ENCODE measurements at regions not wholly inside any gene's neighbourhood (a gene's known extent, or its start where the extent isn't known, plus 50 kb on each side); places are given as distances from the start of the nearest gene placed in this dataset.

DNA sequence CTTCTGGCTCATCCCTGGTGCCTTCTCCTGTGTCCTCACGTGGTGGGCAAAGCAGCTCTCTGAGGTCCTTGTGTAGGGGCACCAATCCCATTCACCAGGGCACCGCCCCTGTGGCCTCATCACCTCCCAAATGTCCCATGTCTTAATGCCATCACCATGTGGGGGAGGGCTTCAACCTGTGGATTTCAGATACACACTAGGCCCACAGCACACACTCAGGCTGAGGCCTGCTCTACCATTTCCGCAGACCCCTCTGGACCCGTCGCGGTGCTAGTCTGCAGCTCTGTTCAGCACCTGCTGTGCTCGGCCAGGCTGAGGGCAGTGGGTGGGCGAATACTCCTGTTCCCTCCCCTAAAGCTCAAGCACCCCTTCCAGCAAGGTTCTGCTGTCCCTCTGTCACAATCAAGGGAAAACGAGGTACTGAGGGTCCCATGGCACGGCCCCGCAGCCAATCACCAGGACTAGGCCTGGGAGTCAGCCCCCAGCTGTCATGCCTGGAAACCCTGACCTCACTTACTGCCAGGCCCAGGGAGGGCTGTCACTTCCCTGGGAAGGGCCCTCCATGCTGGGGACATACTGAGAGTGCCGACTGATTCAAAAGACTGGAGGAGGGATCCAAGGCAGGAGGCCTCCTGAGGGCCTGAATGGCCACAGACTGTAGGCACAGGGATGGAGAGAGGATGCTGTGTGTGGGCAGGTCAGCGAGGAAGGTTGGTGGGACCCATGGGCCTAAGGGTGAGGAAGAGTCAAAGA, 123.8 kb upstream of the RET start:
- DNase-seq: no peak

DNA sequence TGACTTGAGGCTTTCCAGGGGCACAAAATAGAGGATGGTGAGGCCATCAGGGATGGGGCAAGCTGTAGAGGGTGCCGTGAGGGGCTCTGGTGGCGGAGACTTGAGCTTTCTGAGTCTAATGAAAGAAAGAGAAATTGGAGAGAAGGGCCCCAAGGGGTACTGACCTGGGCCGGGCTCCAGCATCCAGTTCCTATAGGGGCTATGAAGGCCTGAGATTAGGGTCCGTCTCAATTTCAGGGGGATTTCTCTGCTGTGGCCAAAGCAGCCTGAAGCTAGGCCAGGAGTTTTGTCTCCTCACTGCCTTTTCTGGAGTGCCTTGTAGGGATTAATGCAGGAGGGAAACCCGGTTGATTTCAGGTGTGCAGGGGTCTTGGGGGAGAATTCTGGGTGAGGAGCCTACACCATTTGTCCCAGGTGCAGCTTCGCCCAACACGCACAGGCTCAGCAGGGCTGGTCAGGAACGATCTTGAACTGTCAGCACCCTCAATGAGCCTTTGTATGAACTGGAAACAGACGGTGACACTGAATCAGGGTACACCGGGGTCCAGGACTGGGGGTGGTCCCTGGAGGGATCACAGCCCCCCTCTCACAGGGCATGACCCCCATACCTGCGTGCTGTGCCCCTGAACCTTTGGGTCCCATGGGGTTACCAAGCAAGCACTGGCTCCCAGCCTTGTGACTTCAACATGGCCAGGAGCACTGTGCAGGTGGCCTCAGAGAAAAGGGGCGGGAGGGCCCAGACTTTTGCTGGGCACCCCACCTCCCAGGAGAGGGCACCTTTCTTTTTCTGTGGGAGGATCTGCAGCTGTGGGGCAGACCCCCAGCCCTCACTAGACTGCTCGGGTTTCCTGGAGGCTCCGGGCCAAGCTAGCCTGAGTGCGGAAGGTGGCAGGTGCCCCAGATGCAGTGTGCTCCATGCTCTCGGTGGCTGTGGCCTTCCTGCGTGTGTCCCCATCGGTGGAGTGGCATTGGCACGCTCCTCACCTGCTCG, 122.9 kb upstream of the RET start:
- DNase-seq: no peak

GRCh38 chr10:42954766-42955492, 121.9 kb upstream of the RET start:
- DNase-seq: no peak

DNA sequence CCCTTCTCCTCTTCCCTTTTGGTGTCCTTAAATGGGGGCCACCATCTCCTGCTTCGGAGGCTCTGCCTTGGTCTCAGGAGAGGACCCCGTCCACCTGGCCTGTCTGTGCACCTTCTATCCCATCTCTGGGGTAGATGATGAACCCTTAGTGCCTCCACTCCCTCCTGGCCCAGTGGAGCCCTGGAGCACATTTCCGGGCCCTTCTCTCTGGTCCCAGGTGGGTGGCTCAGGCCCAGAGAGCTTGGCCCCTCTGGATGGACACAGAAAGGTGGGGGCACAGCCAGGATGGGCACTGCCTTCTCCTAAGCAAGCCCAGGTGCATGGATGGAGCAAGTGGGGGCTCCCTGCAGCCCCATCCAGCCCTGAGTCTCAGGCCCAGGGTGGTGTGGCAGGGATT, 121.4 kb upstream of the RET start:
- no peak for DNase-seq

DNA sequence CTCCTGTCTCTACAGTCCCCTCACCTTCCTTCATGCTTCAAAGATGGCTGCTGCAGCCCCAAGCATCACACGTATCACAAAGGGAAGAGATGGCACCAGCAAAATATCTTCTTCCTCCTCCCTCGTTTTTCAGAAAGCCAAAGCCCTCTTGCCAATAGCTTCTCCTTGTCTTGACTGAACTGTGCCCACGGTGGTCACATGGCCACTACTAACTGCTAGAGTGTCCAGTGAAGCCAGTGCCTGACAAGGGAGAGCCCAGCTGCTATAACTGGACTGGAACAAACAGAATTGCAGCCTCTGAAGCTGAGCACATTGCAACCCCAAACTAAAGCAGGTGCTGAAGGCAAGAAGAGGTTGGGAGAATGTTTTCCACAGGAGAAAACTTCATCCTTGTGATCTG, 120.8 kb upstream of the RET start:
- DNase-seq: no peak

- DNase-seq: no peak
Measured at GRCh38 chr10:42958142-42958868, 118.6 kb upstream of the RET start.

DNA sequence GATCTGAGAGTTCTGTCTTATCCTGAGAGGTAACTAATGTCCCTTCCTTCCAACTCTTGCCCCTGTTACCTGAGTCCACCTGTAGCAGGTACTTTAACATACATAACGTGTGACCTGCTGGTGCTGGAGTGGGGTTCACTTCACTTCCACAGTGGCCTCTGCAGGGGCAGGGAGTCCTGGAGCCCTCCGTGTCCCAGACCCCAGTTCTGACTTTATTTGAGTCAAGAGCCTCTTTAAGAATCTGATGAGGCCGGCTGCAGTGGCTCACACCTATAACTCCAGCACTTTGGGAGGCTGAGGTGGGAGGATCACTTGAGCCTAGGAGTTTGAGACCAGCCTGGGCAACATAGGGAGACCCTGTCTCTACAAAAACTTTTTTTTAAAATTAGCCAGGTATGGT, 117.0 kb upstream of the RET start:
- no peak for DNase-seq

DNA sequence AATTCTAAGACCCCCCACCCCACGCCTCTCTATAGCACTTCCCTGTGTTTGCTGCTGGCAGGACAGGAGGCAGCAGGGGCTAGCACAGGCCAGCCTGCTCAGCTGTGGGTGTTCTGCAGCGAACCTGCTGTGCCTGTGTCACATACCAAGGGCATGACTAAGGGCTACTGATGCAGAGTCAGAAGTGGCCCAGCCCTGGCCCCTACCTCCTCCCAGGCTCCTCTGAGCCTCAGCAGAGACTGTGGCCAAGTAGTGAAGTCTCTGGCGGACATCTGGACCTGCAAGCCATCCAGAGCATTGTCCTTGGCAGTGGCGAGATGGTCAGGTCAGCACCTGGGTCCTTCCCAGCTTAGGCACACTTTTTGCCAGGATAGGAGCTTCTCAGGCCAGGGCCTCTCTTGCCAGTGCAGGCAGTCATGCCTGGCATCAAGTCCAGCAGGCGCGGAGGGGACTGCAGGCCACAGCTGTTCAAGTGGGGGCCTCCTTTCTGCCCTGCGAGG, 116.3 kb upstream of the RET start:
- DNase-seq: peak; percentile 17

DNA sequence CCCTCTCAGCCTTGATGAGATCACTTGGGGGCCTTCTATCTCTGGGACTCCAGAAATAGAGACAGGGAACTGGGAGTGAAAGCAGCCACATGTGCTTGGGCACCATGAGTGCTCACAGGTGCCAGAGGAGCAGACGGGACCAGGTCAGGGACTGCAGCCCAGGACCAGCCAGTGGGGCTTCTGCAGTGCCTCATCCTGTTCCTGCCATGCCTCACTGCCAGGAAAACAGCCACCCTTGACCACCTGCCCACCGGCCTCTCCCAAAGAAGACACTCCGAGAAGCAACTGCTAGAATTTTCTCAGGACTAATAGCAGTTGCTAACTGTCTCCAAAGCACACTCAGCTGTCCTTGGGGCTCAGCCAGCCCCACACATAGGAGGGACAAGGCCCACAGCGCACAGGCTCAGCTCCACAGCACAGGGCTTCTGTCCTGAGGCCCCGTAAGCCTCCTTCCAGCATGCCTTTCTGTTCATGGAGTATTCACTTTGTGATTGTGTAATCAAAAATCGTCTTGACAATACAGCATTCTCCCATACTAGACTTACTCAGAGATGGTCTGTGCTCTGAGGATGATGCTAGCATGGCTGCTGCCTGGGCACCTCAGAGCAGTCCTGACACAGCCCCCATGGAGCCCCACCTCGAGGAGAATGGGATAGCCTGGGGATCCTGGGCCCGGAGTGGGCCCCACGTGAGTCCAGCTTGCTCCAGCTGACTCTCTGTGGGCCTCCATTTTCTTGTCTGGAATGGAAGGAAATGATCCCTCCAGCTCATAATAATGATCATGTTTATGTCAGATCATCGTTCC, 115.7 kb upstream of the RET start:
- DNase-seq: no peak

DNA sequence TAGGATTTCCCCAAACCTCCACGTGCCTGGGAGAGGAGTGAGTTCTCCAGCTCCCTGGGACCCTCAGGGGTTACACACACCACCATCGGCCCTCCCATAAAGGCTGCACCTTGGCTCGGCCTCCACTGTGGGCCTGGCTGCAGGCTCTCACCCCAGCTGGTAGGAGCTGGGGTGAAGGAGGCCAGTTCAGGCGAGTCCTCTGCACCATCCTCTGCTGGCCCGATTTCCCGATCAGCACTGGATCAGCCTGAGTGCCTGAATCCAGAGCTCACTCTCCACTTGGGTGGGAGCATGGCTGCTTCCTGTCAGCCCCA, 115.1 kb upstream of the RET start:
- no peak for DNase-seq

GRCh38 chr10:42962110-42962901, 114.6 kb upstream of the RET start:
- no peak for DNase-seq

DNA sequence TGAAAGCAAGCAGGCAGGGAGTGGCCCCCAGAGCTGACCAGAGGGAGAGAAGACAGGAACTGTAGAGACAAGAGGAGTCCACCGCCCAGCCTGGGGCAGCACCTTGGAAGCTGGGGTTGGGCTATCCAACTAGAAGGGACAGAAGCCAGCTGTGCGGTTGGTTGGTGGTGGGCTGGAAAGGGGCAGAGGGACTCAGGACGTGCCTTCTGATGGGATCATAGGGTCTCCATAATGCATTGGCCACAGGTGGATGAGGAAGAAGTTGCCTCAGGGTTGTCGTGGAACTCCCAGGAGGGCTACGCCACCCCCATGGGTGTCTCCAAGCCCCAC, 114.0 kb upstream of the RET start:
- DNase-seq: no peak

DNA sequence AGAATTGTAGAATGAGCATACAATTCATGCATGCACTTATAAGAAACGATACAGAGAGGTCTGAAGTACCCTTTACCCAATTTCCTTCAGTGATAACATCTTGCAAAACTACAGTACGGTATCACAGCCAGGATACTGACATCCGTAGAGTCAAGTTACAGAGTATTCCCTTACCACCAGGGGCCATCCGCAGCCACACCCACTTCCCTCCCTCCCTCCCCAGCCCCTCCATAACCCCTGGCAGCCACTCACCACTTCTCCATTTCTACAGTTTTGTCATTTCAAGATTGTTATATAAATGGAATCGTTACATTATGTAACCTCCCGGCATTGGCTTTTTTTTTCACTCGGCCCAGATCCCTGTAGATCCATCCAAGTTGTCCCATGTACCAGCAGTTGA, 113.6 kb upstream of the RET start:
- no peak for DNase-seq

DNA sequence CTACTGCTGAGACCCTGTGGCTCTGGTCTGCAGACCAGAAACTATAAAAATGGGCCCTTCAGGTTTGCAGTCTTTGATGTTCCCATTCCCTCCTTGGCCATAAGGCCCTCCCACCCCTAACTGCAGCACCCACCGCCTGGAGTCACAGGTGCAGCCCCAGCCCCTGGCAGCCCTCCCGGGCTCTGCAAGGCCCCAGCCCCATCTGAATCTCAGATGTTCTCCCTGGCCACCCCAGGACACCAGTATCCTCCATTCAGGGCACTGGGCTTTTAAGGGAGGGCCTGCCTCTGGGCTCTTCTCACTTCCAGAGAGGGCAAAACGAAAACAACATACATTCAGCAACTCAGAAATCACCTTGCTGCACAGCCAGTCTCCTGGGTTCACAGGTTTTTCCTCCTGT, 107.7 kb upstream of the RET start:
- DNase-seq: no peak

GRCh38 chr10:42969909-42970308, 107.0 kb upstream of the RET start:
- no peak for DNase-seq

DNA sequence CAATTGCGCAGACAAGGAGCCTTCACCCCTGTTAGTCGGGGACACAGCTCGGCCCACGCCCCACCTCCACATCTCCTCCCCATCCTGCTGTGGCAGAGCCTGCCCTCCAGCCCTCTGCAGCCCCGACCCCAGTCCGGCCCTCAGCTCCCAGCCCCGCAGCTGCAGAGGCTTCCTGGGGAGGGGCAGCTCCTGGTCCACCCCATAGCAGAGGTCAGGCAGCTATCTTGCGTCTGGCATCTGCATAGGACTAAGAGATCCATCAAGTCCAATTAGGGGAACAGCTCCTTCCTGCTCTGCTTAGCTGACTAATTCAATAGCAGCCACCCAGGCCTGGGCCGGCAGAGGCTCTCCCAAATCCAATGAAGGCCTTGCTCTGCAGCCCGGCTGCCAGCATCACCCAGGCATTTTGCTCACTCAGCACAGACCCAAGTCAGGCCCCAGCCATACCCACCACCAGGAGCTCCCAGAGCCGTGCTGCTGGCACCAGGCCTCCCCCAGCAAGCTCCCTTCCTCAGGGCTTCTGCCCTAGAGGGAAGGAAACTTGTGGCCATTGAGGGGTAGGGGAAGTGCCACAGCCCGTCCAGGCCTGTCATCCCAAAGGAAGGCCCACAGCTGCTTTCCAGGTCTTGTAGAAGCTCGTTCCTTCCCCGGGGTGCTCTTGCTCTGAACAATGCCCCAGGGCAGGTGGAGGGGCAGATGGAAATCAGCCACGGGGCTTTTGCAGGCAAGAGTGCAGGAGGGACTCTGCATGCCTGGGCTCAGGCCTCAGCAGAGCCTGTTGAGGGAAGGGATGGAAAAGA, 106.2 kb upstream of the RET start:
- DNase-seq: no peak

DNA sequence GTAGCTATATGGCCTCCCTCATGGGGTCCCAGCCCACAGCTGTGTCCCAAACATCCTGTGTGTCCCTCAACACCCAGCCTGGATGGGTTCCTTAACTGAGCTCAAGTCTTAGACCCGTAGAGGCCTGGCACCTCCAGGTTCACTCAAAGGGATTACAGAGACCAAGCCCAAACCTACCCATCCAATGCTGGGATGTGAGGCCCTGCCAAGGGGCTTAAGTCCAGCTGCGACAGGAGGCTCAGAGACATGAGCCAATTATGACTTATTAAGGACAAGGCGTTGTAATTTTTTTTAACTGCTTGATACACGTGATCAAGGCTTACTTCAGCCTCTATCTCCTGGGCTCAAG, 105.6 kb upstream of the RET start:
- no peak for DNase-seq

DNA sequence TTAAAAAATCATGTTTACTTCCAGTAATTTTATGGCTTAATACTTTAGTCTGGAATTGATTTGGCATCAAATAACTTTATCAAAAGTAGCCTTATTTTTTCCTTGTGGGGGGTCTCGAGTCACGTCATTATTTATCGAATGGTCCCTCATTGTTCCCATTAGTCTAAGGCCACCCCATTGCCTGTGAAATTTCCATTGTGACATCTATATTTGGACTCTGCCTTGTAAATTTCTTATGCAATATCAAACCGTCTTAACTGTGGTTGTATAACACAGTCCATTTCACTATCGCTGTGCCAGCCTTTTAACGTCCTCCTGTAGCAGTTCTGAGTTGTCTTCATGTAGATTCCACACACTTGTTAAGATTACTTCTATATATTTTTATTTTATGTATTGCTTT, 103.9 kb upstream of the RET start:
- no peak for DNase-seq

DNA sequence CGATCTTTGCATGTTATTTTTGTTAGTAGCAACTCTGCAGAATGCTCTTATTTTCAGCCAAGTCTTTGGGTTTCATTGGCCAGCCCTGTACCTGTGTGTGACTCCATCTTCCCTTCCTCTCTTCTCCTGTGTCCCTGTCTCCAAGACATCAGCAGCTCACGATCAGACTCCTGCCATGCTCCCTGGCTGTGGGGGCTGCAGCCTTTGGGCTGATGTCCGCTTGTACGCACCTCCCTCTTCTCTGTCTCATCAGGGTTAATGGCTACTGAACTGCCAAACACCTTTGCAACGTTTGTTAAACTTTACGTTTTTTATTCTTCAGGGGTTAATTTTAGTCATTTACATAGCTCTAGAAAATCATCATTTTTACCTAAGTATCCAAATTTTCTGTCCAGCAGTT, 103.5 kb upstream of the RET start:
- no peak for DNase-seq
